HG02970 (cell line): ENCODE measurements at regions not wholly inside any gene's neighbourhood (a gene's known extent, or its start where the extent isn't known, plus 50 kb on each side); places are given as distances from the start of the nearest gene placed in this dataset.
"Not testable (repeated sequence)": the region's sequence is repeated elsewhere in the genome, so short reads cannot be mapped to it uniquely, and the experiment has no call there.

Experiments used
- ATAC-seq: cut with Tn5 transposase; IDR thresholded peaks from one replicate; pipeline ENCODE4 v1.9.1; 2021; ENCODE audit warnings: mild to moderate bottlenecking, moderate library complexity, moderate number of reproducible peaks; ENCODE audit not compliant: unreplicated experiment, low FRiP score

GRCh38 chr2:236763857-236764256, 194.2 kb downstream of the ACKR3 start:
- no peak for ATAC-seq

- no peak for ATAC-seq
Measured at GRCh38 chr2:236764716-236765115, 195.1 kb downstream of the ACKR3 start.

- ATAC-seq: no peak
Measured at GRCh38 chr2:236765478-236765877, 195.9 kb downstream of the ACKR3 start.

- no peak for ATAC-seq
Measured at GRCh38 chr2:236766850-236767249, 197.2 kb downstream of the ACKR3 start.

GRCh38 chr2:236767941-236768340, 198.3 kb downstream of the ACKR3 start:
- no peak for ATAC-seq

GRCh38 chr2:236768393-236769140, 198.9 kb downstream of the ACKR3 start:
- ATAC-seq: no peak

GRCh38 chr2:236769981-236770671, 200.5 kb downstream of the ACKR3 start:
- no peak for ATAC-seq

- no peak for ATAC-seq
Measured at GRCh38 chr2:236772220-236772837, 202.7 kb downstream of the ACKR3 start.

- ATAC-seq: no peak
Measured at GRCh38 chr2:236773206-236773605, 203.6 kb downstream of the ACKR3 start.

- no peak for ATAC-seq
Measured at GRCh38 chr2:236774171-236774570, 204.5 kb downstream of the ACKR3 start.

- ATAC-seq: no peak
Measured at GRCh38 chr2:236775511-236775910, 205.9 kb downstream of the ACKR3 start.

- ATAC-seq: no peak
Measured at GRCh38 chr2:236776206-236776605, 206.6 kb downstream of the ACKR3 start.

GRCh38 chr2:236776695-236777251, 207.1 kb downstream of the ACKR3 start:
- ATAC-seq: no peak

GRCh38 chr2:236777408-236777807, 207.8 kb downstream of the ACKR3 start:
- no peak for ATAC-seq

GRCh38 chr2:236781933-236782816, 212.6 kb downstream of the ACKR3 start:
- ATAC-seq: no peak

- no peak for ATAC-seq
Measured at GRCh38 chr2:236782938-236783337, 213.3 kb downstream of the ACKR3 start.

- ATAC-seq: no peak
Measured at GRCh38 chr2:236783417-236784020, 213.9 kb downstream of the ACKR3 start.

- no peak for ATAC-seq
Measured at GRCh38 chr2:236785611-236786057, 216.0 kb downstream of the ACKR3 start.

- no peak for ATAC-seq
Measured at GRCh38 chr2:236786751-236787150, 217.1 kb downstream of the ACKR3 start.

GRCh38 chr2:236787376-236787775, 217.8 kb downstream of the ACKR3 start:
- ATAC-seq: not testable (repeated sequence)
